Calu3 (cell line): ENCODE measurements at regions not wholly inside any gene's neighbourhood (a gene's known extent, or its start where the extent isn't known, plus 50 kb on each side); places are given as distances from the start of the nearest gene placed in this dataset.

ENCODE experiments used
- BruUV-seq: library from RNA; stranded (reverse); fragments of 400-500 nt; replicated peaks from 2 replicates; lab custom pipeline; 2021; lab: Mats Ljungman, UMichigan
- CTCF ChIA-PET: fragments of 300-600 bp; sonication (Branson Sonifier 250); formaldehyde crosslinking; loops from one replicate; lab custom pipeline; 2022; ENCODE audit warnings: antibody characterized with exemption; lab: Charles Lee
- DNase-seq: peaks from one replicate; pipeline ENCODE4 v3.0.0; 2022
- H3K27ac Mint-ChIP-seq: one replicate; pipeline ENCODE4 v1.8.0; 2022; ENCODE audit warnings: mixed read lengths; ENCODE audit not compliant: unreplicated experiment
- H3K27me3 Mint-ChIP-seq: one replicate; pipeline ENCODE4 v1.8.0; 2022; ENCODE audit warnings: mixed read lengths; ENCODE audit not compliant: unreplicated experiment
- H3K36me3 Mint-ChIP-seq: one replicate; pipeline ENCODE4 v1.8.0; 2022; ENCODE audit warnings: mild to moderate bottlenecking, moderate library complexity, mixed read lengths; ENCODE audit not compliant: insufficient read depth, unreplicated experiment
- H3K4me1 Mint-ChIP-seq: one replicate; pipeline ENCODE4 v1.8.0; 2022; ENCODE audit warnings: mild to moderate bottlenecking, low read depth, mixed read lengths; ENCODE audit not compliant: unreplicated experiment
- H3K4me3 Mint-ChIP-seq: one replicate; pipeline ENCODE4 v1.8.0; 2022; ENCODE audit warnings: mild to moderate bottlenecking, low read depth, moderate library complexity, mixed read lengths; ENCODE audit not compliant: unreplicated experiment
- H3K9me3 Mint-ChIP-seq: one replicate; pipeline ENCODE4 v1.8.0; 2022; ENCODE audit warnings: low read depth, mixed read lengths; ENCODE audit not compliant: unreplicated experiment
- CTCF ChIP-seq: fragments of 200-600 bp; IDR thresholded peaks from one replicate; pipeline ENCODE4 v1.8.0; 2022; ENCODE audit warnings: antibody characterized with exemption; ENCODE audit not compliant: unreplicated experiment
- intact Hi-C: fragments of 100-400 bp; cut with micrococcal nuclease; formaldehyde crosslinking; loops from one replicate; pipeline ENCODE4 v1.10.0; 2022; ENCODE audit not compliant: unreplicated experiment

GRCh38 chr4:132707955-132708354 is 441.1 kb upstream of the PCDH10 start:
- no peak overlapping the region for H3K27ac Mint-ChIP-seq
- BruUV-seq, result no TSS peak
- intact Hi-C loops, result no loop called here
- no peak overlapping the region for H3K4me3 Mint-ChIP-seq
- no peaks in the 10 kb centered on the region for H3K9me3 Mint-ChIP-seq
- no peak for TF ChIP-seq CTCF
- no peaks in the 10 kb centered on the region for H3K27me3 Mint-ChIP-seq
- CTCF ChIA-PET, result no interaction called here
- DNase-seq, result no peak
- H3K36me3 Mint-ChIP-seq, result no peaks in the 10 kb centered on the region
- peaks cover 11% of the 10 kb centered on the region for H3K4me1 Mint-ChIP-seq

GRCh38 chr4:132709056-132709455 is 440.0 kb upstream of the PCDH10 start:
- TF ChIP-seq CTCF, result no peak
- no TSS peak for BruUV-seq
- Mint-ChIP-seq H3K27me3 (no peaks in the 10 kb centered on the region), H3K27ac (no peak overlapping the region), H3K36me3 (no peaks in the 10 kb centered on the region), H3K4me3 (no peak overlapping the region), H3K9me3 (no peaks in the 10 kb centered on the region), H3K4me1 (peaks cover 11% of the 10 kb centered on the region)
- intact Hi-C loops, result no loop called here
- no peak for DNase-seq
- CTCF ChIA-PET, result no interaction called here

GRCh38 chr4:132710971-132711370 is 438.1 kb upstream of the PCDH10 start:
- no TSS peak for BruUV-seq
- Mint-ChIP-seq H3K36me3 (no peaks in the 10 kb centered on the region), H3K9me3 (no peaks in the 10 kb centered on the region), H3K27ac (no peak overlapping the region), H3K27me3 (no peaks in the 10 kb centered on the region), H3K4me1 (peaks cover 11% of the 10 kb centered on the region), H3K4me3 (no peak overlapping the region)
- CTCF ChIA-PET, result no interaction called here
- intact Hi-C loops, result no loop called here
- no peak for DNase-seq
- no peak for TF ChIP-seq CTCF

GRCh38 chr4:132737344-132737743 is 411.8 kb upstream of the PCDH10 start:
- Mint-ChIP-seq H3K4me1 (no peaks in the 10 kb centered on the region), H3K4me3 (no peak overlapping the region)
- DNase-seq, result no peak

More at GRCh38 chr4:132737344-132737743, 411.8 kb upstream of the PCDH10 start:
- H3K27me3 Mint-ChIP-seq, result no peaks in the 10 kb centered on the region
- no TSS peak for BruUV-seq
- intact Hi-C loops, result no loop called here
- CTCF ChIA-PET, result no interaction called here
- H3K27ac Mint-ChIP-seq, result no peak overlapping the region
- no peak for TF ChIP-seq CTCF
- no peaks in the 10 kb centered on the region for H3K36me3 Mint-ChIP-seq
- H3K9me3 Mint-ChIP-seq, result no peaks in the 10 kb centered on the region
